HPDE6-E6E7 (cell line): ENCODE measurements at regions not wholly inside any gene's neighbourhood (a gene's known extent, or its start where the extent isn't known, plus 50 kb on each side); places are given as distances from the start of the nearest gene placed in this dataset.

ENCODE experiments used
- DNase-seq: peaks from one replicate; pipeline ENCODE4 v3.0.0; 2011; ENCODE audit warnings: missing footprints; ENCODE audit errors: extremely low spot score

DNA sequence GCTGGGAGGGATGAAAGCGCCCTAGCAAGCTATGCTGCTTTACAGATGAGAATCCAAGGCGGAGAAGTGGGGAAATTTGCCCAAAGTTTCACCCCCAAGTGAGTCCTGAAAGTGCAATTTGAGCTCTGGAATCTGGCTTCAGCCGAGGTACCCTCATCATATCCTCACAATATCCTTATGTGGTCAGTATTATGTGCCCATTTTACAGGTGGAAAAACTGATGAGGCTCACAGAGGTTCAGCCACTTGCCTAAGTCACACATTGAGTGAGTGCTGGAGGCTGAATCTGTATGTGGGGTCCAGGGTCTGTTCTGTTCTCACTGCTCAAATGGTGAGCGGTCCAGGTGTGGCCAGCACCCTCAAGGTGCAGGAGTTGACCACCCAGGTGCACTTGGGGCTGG, 85.3 kb downstream of the MATN1 start:
- DNase-seq = no peak

DNA sequence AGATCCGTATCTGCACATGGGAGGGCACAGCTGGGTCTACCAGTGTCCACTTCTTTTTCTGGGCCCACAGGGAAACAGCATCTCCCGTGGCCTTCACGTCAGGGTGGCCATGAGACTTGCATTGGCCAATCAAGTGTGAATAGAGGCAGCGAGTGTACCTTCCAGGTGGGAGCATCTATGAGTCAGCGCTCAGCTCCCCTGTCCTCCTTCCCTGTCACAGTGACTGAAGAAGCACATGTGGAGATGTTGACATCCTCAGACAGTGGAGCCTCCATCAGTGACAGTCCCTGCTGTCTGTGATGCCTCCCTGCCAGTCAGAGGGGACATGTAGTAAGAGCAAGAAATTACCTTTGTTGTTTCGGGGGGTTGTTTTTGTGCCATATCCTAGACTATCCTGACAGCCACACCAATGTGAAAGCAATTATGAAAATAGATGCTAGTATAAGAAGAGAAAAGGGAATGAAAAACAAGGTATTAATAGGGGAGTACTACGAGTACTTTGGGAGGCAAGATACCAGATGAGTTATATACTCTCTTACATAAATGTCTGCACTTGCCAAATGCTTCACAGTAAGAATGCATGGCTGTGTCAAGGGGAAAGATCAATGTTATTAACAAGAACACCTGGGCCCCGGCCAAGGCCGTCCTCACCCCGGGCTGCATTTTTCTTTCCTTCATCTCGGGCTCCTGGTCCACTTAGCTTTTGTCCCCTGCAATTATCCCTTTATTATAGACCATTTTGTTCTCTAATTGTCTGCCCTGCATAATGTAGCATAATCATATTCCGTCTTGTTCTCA, 86.0 kb downstream of the MATN1 start:
- no peak for DNase-seq

DNA sequence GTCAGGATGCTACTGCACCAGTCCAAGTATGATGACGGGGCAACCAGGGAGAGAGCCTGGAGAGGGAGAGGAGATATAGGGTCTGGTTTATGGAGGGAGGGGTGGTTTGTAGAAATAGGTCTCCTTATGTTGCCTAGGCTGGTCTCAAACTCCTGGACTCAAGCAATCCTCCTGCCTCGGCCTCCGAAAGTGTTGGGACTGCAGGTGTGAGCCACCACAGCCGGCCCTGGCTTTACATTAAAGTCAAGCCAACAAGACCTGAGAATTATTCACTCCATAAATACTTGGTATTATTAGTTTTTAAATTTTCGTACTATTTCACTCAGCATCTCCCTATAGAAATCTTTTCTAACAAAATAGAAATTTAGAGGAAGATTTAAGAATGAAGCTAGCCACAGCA, 86.8 kb downstream of the MATN1 start:
- no peak for DNase-seq

DNA sequence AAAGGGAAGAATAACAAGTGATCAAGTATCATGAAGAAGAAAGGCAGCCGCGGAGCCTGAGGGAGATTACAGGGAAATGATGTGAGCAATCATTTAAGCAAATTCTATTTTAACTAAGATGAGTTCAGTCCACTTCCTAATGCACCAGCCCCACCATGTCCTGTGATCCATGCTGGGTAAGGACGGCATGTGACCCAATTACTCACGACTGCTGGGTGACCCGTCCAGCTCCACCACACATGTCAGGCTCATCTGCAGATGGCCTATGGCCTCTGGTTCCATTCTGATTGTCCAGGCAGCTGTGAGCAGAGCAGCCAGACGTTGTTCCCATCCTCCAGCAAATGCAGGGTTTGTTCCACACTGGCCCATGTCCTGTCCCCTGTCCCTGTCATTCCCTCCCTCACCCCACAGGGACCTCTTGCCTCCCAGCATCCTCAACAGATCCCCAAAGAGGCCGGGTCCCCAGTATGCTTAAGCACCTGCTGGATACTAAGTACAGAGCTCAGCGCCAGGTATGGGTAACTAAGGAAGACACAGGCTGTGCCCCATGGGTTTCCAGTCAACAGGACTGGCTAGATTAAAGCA, 87.9 kb downstream of the MATN1 start:
- no peak for DNase-seq

DNA sequence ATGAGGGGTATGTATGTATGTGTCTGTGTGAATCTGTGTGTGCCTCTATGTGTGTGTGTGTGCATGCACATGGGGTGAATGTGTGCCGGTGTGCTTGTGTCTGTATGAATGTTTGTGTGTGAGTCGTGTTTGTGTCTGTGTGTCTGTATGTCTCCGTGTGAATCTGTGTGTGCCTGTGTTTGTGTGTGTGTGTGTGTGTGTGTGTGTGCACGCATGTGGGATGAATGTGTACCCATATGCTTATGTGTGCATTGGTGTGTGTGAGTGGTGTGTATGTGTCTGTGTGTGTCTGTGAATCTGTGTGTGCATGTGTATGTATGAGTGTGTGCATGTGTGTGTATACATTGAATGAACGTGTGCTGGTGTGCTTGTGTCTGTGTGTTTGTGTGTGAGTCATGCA, 88.9 kb downstream of the MATN1 start:
- DNase-seq = no peak

DNA sequence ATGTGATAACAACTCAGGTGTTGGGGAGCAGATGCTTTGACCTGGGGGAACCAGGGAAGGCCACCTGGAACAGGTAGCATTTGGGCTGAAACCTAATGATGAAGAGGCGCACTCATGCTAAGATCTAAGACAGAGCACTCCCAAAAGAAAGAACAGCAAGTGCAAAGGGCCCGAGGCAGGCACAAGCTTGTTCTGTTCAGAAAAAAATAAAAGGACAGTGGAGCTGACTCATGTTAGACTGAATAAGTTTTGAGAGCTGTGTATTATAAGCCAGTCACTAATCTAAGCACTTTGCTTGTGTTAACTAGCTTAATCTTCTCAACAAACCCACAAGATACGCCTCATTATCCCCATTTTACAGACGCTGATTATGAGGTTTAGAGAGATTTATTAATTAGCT, 90.1 kb downstream of the MATN1 start:
- no peak for DNase-seq

DNA sequence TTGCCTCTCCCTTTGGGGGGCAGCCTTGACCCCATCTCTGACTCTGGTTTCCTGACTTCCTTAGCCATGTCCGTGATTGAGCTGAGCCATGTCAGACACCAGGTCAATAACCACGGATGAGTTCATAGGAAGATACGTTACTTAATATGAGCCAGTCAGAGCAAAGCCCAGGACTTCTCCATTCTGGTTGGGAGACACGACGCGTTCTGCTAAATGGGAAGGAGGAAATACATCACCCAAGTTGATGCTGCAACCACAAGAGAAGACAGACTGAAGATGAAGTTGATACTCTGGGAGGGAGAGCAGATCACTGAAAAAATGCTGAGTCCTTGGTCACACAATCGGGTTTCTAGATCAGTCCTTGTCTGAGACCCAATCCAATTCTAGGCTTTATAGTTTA, 90.9 kb downstream of the MATN1 start:
- DNase-seq = no peak

DNA sequence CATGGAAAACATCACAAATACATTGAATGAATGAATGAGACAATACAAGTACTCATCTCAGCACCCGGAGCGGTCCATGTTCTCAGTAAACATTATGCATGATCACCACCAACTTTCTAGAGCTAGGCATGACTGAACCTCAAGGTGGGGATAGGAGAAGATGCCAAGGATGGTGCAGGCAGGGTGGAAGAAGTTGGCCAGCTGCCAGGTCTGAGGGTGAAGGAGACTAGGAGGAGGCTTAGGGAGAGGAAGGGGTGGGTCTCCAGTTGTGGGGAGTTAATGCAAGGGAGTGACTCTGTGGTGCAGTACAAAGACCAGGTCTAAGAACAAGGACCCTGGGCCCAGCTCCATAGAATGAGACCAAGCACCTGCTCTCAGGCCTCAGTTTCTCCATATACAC, 91.7 kb downstream of the MATN1 start:
- no peak for DNase-seq

DNA sequence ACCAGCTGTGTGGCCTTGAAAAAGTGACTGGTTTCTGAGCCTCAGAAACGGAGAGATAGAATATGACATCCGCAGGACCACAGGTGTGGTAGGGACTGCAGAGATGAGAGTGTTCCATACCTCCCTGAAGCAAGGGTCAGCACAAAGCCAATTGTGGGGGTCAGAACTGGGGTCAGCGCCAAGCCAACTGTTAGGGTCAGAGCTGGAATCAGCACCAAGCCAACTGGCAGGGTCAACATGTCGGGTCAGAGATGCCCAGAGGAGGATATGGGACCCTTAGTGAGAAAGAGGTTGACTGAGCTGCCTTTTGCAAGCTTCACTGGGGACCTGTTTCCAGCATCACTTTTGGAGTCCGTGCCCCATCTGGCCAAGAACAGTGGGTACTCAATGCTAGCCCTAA, 93.9 kb downstream of the MATN1 start:
- DNase-seq = no peak

DNA sequence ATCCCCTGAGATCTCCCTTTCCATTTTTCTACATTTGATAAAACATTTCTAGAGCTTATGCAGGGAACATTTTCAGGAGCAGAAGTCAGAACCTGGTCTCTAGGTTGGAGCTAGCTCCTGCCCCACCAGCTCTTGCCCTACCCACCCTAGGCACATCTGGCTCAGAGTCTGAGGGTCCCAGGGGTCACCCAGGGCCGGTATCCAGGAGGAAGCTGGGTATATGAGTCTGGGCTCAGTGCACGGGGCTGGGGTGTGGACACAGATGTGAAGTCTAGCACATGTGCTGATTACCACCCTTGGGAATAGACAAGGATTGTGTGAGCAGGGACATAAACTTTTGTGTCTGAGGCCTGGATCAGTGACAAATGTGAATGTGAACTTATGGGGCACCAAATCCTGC, 95.4 kb downstream of the MATN1 start:
- DNase-seq = no peak

DNA sequence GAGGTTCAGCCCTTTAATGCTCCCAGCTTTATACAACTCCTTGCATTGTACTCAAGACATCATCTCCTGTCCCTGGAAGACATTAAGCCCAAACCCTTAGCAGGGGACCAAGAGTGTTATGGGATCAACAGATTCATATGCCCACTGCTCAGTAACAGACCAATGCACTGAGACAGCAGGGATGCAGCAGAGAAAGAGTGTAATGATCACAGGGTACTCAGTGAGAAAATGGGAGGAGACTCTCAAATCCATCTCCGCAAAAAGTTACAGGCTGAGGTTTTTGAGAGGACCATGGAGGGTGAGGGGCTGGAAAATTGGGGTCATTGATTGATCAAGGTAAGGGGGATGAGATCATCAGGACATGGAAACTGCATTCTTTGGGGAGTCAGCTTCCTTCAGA, 96.2 kb downstream of the MATN1 start:
- DNase-seq = no peak

DNA sequence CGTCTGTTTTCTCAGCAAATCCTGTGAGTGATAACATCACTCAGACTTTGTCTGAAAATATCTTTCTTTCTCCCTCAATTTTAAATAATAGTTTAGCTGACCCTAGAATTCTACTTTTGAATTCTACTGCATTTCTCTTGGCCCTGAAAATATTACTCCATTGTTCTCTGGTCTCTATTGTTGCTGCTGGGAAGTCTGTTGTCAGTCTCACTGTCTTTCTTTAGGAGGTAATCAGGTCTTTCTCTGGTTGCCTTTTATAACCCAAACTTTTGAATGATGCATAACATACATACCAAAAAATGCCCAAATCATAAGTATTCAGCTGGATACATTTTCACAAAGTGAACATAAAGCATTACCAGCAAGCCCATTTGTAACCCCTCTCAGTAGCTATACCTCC, 100.0 kb downstream of the MATN1 start:
- DNase-seq = no peak

DNA sequence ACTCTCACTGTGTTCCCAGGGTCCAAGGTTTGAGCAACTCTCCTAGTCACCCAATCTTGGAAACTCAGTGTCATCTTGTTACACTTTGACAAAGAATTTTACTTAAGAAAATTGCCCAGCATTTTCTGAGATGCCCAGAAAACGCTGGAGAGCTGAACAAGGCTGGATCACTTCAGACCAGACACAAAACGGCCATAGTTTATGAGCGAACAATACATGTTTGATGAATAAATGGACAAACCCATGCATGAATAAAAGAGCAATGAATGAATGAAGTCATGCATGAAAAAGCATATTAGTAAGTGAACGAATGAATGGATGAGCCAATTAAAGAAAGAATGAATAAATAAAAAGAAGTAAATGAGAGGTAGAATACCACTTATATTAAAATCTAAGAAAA, 103.8 kb downstream of the MATN1 start:
- no peak for DNase-seq

DNA sequence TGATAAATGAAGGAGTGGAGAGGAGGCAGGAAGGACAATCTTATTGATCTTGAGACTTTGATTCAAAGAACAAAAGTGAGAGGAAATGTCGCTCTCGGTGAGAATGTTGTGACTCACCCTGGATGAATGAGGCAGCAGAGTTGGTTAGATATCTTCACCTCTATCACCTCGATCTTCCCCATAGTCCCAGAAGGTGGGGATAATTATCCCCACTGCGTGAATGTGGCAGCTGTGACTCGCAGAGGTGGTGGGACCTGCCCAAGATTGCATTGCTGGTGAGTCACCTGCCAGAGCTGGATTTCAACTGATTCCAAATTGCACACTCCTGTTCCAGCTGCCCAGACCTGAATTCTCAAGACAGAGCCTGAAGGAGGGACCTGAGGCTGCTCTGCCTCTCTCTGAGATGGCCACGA, 105.0 kb downstream of the MATN1 start:
- DNase-seq = peak; percentile 78

DNA sequence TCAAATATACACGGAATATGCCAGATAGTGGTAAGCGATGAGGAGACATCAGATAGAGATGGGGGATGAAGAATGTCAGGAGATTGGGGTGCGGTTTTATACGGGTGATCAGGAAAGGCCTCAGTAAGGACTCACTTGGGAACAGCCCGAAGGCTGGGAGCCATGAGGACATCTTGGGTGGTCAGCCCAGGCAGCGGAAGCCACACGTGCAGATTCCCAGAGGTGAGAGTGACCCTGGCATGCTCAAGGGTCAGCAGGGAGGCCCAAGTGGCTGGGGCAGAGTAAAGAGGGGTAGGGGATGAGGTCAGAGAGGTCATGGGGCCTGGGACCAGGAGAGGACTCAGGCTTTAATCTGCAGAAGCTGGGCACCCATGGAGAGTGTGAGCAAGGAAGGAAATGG, 106.6 kb downstream of the MATN1 start:
- DNase-seq = no peak

DNA sequence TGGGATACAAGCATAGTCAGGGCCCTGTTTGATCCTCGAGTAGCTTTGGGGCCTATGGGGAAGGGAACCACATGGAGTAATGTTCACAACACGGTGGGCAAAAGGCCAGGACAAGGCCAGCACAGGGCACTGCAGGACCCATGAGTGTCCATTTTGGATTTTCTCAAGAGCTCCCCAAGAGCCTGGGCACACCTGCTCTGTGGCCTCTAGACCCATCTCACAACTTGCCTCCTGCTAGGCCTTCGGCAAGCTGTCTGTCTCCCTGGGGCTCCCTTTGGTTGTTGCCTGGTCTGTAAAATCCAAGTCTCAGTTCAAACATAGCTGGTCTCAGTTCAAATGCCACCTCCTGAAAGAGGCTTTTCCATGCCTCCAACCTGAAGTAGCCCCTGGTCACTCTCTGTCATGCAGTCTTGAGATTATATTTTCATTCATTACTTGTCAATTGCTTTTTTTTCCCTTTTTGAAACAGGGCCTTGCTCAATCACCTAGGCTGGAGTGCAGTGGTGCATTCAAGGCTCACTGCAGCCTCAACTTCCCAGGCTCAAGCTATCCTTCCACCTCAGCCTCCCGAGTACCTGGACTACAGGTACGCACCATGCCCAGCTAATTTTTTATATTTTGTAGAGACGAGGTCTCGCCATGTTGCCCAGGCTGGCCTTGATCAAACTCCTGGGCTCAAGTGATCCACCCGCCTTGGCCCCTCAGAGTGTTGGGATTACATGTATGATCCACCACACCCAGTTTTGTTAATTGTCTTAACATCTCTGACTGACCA, 107.4 kb downstream of the MATN1 start:
- DNase-seq = no peak

DNA sequence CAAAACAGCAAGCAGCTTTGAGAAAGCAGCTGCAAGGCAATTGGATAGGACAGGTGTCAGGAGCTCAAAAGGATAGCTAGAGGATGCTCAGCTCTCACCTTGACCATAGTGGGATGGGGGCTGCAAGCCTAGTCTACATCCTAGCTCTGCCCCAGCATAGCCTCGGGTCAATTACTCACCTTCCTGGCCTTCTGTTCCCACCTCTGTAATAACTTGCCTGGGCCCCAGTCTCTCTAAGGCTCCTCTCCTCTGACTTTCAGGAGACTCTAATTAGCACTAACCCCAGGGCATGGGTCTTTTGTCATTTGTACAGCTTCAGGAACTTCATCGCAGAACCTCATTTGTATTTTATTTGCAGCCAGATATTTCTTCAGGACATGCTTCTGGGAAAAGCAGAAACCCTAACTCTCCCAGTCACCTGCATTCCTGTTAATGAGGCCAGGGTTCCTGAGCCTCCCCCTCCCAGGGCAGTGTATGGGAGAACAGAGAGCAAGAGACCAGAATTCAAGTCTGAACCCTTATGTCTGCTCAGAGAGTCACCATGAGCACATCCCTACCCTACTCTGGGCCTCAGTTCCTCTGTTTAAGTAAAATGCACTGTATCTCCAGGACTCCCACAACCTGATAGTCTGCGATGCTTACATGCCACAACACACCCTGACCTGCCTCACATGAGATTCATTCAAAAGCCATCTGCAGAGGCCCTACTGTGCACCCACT, 108.1 kb downstream of the MATN1 start:
- no peak for DNase-seq

DNA sequence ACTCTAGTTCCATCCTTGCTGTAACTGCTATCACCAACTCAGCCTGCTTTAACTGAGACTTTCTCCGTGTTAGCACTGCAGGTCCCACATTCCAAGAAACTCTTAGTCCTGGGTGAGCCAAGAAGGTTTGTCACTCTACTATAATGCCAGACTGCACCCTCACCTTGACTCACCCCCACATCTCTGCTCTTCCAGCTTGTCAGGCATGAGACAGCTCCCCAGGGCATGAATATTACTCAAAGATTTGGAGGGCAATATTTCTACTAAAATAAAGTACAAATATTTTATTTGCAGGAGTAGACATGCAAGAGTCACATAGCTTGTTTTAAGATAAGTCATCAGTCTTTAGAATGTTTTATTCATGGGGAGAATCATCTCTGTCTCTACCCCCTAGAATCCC, 110.2 kb downstream of the MATN1 start:
- DNase-seq = no peak

DNA sequence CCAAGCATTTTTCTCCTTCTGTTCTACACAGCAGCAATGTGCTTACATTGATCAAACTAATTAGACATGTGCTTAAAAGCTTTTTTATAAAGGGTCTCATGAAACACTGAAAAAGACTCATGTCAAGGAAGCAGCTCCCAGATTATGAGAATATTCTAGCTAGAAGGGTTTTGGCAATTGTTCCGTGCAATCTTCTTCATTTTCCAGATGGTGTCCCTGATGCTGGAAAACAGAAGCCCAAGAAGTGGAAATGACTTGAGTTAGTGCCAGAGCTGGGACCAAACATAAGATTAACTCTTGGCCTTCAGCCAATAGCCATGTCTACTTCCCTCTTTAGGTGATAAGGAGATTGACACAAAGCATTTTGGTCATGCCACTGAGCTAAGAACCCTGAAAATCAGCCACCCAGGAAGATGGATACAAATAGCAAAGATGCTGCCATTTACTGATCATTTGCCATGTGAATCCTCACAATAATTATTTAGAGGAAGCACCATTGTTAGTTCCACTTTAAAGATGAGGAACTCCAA, 110.8 kb downstream of the MATN1 start:
- DNase-seq = no peak

DNA sequence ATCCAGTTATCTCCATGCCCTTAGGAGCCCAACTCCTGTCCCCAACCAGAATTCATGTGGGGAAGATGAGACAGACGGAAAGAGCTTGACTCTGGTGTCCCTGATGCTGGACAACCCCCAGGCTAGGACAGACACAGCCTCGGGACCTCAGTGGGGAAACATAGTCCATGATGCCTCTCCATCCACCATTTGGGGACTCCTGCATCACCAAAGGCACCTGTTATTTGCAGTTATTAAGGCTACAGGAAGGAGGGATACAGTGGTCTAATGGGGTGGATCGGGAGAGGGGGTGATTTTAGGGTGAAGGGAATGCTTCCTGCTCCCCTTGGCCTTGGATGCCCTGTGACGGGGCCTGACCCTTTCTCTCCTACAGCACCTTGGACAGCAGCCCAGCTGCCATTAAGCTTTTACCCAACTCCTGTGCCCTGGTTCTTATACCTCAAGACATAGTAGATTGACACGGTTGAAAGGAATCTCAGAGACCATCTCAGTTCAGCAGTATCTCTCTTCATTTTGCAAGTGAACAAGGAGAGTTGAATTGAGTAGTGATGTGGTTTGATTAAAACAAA, 111.6 kb downstream of the MATN1 start:
- DNase-seq = no peak

DNA sequence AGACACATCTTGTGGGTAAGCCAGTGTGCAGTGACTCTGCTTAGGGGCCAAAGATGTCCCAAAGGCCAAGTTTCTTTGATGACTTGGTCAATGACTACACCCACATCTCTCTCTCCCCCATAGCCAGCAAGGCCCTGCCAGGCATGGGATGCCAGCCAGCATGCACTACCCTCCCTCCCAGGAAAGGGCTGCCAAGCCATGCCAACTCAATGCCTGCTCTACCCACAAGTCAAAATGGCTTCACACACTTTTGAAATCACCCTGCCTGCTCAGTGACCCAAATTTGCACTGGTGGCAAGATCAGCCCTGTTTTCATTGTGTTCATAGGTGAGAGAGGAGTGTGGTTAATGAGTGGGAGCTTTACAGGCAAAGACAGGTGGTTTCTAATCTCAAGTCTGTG, 112.5 kb downstream of the MATN1 start:
- DNase-seq = no peak

DNA sequence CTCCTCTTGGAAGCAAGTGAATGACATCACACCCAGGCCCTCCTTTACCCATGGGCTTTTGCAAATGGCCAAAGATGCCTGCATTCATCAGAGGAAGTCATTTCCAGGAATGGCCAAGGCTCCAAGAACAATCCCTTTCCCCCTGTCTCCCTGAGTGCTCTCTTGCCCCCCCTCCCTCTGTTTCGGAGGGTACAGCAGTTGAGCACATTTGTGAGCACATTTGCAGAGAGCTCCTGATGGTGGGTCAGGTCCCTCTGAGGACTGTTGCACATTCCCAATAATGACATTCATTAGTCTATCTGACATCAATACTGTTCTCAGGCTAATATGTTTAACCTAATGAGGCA, 113.4 kb downstream of the MATN1 start:
- DNase-seq = no peak
